ENCODE measurements at regions not wholly inside any gene's neighbourhood (a gene's known extent, or its start where the extent isn't known, plus 50 kb on each side); places are given as distances from the start of the nearest gene placed in this dataset.
A peak's percentile ranks its signal among the peaks of the same experiment; 100 is the strongest.
"Not testable (repeated sequence)": the region's sequence is repeated elsewhere in the genome, so short reads cannot be mapped to it uniquely, and the experiment has no call there.

GRCh38 chrX:85808217-85808616 lies 239.1 kb downstream of the CHM start:
- FAIRE-seq (no peak), DNase-seq (ENCODE audit: low spot score) (no peak)

DNA sequence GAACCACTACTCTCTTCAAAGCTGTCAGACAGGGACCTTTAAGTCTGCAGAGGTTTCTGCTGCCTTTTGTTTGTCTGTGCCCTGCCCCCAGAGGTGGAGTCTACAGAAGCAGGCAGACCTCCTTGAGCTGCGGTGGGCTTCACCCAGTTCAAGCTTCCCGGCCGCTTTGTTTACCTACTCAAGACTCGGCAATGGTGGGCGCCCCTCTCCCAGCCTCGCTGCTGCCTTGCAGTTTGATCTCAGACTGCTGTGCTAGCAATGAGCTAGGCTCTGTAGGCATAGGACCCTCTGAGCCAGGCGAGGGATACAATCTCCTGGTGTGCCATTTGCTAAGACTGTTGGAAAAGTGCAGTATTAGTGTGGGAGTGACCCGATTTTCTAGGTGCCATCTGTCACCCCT lies 275.0 kb downstream of the CHM start:
- not testable (repeated sequence) for FAIRE-seq; DNase-seq (ENCODE audit: low spot score)

GRCh38 chrX:85765651-85766050 lies 281.7 kb downstream of the CHM start:
- no peak for DNase-seq (ENCODE audit: low spot score)
- FAIRE-seq, result no peak

DNA sequence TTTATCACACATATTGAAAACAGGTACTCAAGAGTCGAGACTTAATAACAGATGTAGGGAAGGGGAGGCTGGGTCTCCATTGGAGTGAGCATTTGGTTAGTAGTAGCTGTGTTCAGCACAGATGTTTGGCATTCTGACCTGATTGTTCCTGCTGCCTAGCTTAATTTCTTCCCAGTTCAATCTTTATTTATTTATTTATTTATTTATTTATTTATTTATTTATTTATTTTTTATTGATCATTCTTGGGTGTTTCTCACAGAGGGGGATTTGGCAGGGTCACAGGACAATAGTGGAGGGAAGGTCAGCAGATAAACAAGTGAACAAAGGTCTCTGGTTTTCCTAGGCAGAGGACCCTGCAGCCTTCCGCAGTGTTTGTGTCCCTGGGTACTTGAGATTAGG lies 324.3 kb downstream of the CHM start:
- FAIRE-seq; DNase-seq (ENCODE audit: low spot score): not testable (repeated sequence)

GRCh38 chrX:85703233-85703632 lies 323.8 kb upstream of the POF1B start:
- FAIRE-seq; DNase-seq (ENCODE audit: low spot score): not testable (repeated sequence)

GRCh38 chrX:85698921-85699320 lies 319.5 kb upstream of the POF1B start:
- DNase-seq (ENCODE audit: low spot score) (no peak), FAIRE-seq (no peak)

- DNase-seq (ENCODE audit: low spot score) (no peak), FAIRE-seq (no peak)
Observed at GRCh38 chrX:85685843-85686242, 306.4 kb upstream of the POF1B start.

DNA sequence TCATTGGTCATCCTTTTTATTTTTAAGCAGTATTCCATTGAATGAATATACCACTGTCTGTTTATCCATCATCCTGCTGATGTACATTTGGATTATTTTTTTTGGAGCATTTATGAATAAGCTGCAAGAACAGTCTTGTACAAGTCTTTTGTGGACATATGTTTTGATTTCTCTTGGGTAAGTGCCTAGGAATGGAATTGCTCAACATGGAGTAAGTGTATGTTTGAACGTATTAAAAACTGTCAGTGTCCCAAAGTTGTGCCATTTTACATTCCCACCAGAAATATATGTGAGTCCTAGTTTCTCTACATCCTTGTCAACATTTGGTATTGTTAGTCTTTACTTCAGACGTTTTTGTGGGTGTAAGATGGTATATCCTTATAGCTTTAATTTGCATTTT lies 287.0 kb upstream of the POF1B start:
- DNase-seq (ENCODE audit: low spot score) (no peak), FAIRE-seq (no peak)

- FAIRE-seq; DNase-seq (ENCODE audit: low spot score): not testable (repeated sequence)
Observed at GRCh38 chrX:85663970-85664369, 284.5 kb upstream of the POF1B start.

DNA sequence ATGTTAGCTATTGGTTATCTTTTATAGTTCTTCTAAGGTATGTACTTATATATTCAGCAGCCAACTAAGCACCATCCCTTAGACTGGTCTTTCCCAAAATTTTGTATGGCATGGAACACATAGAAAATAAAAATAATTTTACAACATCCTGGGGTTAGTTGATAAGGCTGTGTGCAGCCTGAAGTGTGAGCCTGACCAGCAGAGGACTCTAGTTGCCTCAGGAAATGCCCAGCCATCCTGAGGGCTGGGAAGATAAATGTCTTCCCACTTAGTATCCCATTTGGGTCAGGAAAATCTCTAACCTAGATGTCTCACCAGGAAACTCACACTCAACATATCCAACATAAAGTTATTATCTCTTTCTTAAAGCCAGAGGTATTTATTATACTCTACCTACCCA lies 251.4 kb upstream of the POF1B start:
- DNase-seq (ENCODE audit: low spot score), result no peak
- FAIRE-seq, result no peak

DNA sequence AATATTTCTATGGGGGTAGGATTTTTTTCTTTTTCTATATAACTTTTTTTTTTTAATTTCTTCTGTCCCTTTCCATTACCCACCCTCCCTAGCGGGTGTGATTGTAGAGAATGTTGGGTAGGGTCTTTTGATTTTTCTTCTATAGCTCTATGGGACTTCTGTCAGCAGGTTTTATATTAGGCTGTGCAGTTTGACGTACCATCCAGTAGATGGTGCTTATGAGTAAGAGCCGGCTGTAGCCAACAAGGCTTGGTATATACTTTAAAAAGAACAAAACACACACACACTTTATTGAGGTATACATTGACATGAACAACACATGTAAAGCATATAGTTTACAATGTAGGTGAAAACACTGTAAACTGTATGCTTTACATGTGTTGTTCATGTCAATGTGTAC lies 247.9 kb upstream of the POF1B start:
- FAIRE-seq (no peak), DNase-seq (ENCODE audit: low spot score) (no peak)

DNA sequence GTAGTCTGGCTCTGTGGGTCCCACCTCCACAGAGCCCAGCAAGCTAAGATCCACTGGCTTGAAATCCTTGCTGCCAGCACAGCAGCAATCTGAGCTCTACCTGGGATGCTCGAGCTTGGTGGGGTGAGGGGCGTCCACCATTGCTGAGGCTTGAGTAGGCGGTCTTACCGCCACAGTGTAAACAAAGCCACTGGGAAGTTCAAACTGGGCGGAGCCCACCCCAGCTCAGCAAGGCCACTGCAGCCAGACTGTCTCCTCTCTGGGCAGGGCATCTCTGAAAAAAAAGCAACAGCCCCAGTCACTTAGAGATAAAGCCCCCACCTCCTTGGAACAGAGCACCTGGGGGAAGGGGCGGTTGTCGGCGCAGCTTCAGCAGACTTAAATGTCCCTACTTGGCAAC lies 243.2 kb upstream of the POF1B start:
- DNase-seq (ENCODE audit: low spot score), result no peak
- FAIRE-seq, result no peak

GRCh38 chrX:85620466-85620865 lies 241.0 kb upstream of the POF1B start:
- DNase-seq (ENCODE audit: low spot score), result no peak
- no peak for FAIRE-seq

- peak; percentile 4 for DNase-seq (ENCODE audit: low spot score)
- FAIRE-seq, result no peak
Observed at GRCh38 chrX:85619962-85620361, 240.5 kb upstream of the POF1B start.

GRCh38 chrX:85611926-85612325 lies 232.5 kb upstream of the POF1B start:
- DNase-seq (ENCODE audit: low spot score) (no peak), FAIRE-seq (no peak)

GRCh38 chrX:85592980-85593379 lies 213.5 kb upstream of the POF1B start:
- DNase-seq (ENCODE audit: low spot score) (no peak), FAIRE-seq (no peak)

GRCh38 chrX:85591536-85591935 lies 212.1 kb upstream of the POF1B start:
- FAIRE-seq (no peak), DNase-seq (ENCODE audit: low spot score) (no peak)

- DNase-seq (ENCODE audit: low spot score) (no peak), FAIRE-seq (no peak)
Observed at GRCh38 chrX:85590638-85591037, 211.2 kb upstream of the POF1B start.

- DNase-seq (ENCODE audit: low spot score), result no peak
- FAIRE-seq, result no peak
Observed at GRCh38 chrX:85573801-85574200, 194.3 kb upstream of the POF1B start.

DNA sequence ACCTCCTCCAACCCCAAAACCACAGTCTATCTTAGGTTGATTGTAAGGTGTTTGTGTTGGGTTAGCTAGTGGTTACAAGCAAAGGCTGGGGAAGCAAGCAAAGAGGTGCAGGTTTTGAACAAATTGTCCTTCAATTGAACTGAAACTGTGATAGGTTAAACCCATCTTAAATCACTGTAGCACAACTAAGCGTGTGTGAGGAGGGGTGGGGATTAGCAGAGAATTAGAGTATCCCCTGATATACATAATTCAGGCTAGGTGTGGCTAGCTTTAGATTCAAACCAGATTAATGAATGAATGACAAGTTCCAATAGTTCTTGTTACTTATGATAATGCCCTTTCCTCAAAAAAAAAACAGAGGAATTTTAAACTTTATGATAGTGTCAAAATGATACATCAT lies 191.0 kb upstream of the POF1B start:
- DNase-seq (ENCODE audit: low spot score) (no peak), FAIRE-seq (no peak)

DNA sequence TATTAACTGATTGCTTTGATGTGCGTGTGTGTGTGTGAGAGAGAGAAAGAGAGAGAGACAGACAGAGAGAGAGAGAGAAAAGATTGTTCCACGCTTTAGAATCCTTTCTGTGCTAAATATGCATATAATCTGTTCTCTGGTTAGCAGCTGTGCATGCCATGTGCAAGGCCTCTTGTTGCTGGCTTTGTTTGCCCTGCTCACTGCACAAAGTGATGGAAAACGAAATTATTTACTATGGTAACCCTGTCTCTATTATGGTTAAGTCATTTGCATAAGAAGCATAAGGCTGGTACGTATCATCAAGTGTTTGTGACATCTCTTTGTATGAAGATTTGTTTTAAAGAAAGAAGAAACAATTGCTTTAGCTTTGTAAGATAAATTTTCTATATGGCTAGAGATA lies 190.2 kb upstream of the POF1B start:
- FAIRE-seq (no peak), DNase-seq (ENCODE audit: low spot score) (no peak)

- DNase-seq (ENCODE audit: low spot score) (no peak), FAIRE-seq (no peak)
Observed at GRCh38 chrX:85569096-85569495, 189.6 kb upstream of the POF1B start.

DNA sequence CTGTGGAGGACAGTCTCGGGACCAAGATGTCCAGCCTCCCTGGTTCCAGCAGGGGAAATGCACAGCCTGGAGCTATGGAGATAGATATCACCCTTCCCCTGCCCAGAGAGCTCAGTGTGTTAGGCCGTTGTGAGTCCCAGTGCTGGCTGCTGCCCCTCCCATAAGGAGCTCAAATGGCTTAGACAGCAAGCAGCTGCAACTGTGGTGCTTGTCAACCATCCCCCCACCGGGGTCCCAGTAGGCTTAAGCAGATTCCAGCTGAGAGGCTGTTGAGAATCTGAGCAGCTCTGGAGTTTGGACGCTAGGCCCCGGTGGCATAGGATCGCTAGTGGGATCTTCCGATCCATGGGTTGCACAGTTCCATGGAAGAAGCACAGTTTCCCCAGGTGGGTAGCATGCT lies 181.8 kb upstream of the POF1B start:
- FAIRE-seq (no peak), DNase-seq (ENCODE audit: low spot score) (no peak)

GRCh38 chrX:85544609-85545008 lies 165.1 kb upstream of the POF1B start:
- FAIRE-seq (no peak), DNase-seq (ENCODE audit: low spot score) (no peak)

Data from urothelium cell line (cell line).